Suprapubic skin (tissue), 4 donors: ENCODE measurements at regions not wholly inside any gene's neighbourhood (a gene's known extent, or its start where the extent isn't known, plus 50 kb on each side); places are given as distances from the start of the nearest gene placed in this dataset.

ENCODE experiments used
- POLR2A ChIP-seq, 2 donors: fragments of 450-650 bp; IDR thresholded peaks; one replicate each; pipeline ENCODE4 v1.6.1; 2017; ENCODE audit warnings: antibody characterized with exemption in 2 of 2, mild to moderate bottlenecking in 2 of 2, moderate library complexity in 2 of 2
- POLR2AphosphoS5 ChIP-seq, 3 donors: sonication (generic); formaldehyde crosslinking; IDR thresholded peaks; one replicate each; pipeline ENCODE4 v1.6.1; 2017; ENCODE audit warnings: antibody characterized with exemption in 3 of 3

GRCh38 chr9:106298997-106299396 lies 564.0 kb upstream of the ZNF462 start:
- TF ChIP-seq POLR2A (IDR thresholded peaks at IDR 0.05): no peak
- no peak for TF ChIP-seq POLR2AphosphoS5 (IDR thresholded peaks at IDR 0.05)
